Transverse colon (tissue), 4 donors: ENCODE measurements at regions not wholly inside any gene's neighbourhood (a gene's known extent, or its start where the extent isn't known, plus 50 kb on each side); places are given as distances from the start of the nearest gene placed in this dataset.
"Not testable (repeated sequence)": the region's sequence is repeated elsewhere in the genome, so short reads cannot be mapped to it uniquely, and the experiment has no call there.

Source experiments
- DNase-seq: peaks from one replicate; pipeline ENCODE4 v3.0.0-alpha.2; 2019
- H3K27ac ChIP-seq, 4 donors: fragments of 200-600 bp; sonication (generic); 2 replicates each; pipeline ENCODE4 v1.5.1; 2016 to 2018; ENCODE audit warnings: inconsistent platforms in 4 of 4
- H3K27me3 ChIP-seq: fragments of 200-600 bp; sonication (generic); 2 replicates; pipeline ENCODE4 v1.5.1; 2017; ENCODE audit warnings: inconsistent platforms
- H3K36me3 ChIP-seq, 4 donors: fragments of 200-600 bp; sonication (generic); 2 replicates each; pipeline ENCODE4 v1.5.1; 2017 to 2019; ENCODE audit warnings: inconsistent platforms in 4 of 4
- H3K4me1 ChIP-seq, 4 donors: fragments of 200-600 bp; sonication (generic); 2 replicates each; pipeline ENCODE4 v1.5.1; 2017 to 2020; ENCODE audit warnings: inconsistent platforms in 4 of 4
- H3K4me3 ChIP-seq, 4 donors: fragments of 200-600 bp; sonication (generic); 1 replicate in 1 of 4; 2 replicates in 3 of 4; pipeline versions ENCODE4 v1.5.1 to v1.6.1; 2017 to 2019; ENCODE audit warnings: inconsistent platforms in 4 of 4
- H3K9me3 ChIP-seq, 2 donors: fragments of 200-600 bp; sonication (generic); 2 replicates each; pipeline ENCODE4 v1.5.1; 2017 to 2019; ENCODE audit warnings: inconsistent platforms in 2 of 2
- CTCF ChIP-seq, 5 experiments: fragments of 200-600 bp in 3 of 5; fragments of 450-650 bp in 2 of 5; sonication (generic) in 3 of 5; IDR thresholded peaks; 1 replicate in 2 of 5; 2 replicates in 3 of 5; pipeline ENCODE4 v1.5.1; 2016 to 2017; ENCODE audit warnings: antibody characterized with exemption in 5 of 5, inconsistent platforms in 3 of 5, mild to moderate bottlenecking in 2 of 5, moderate library complexity in 1 of 5
- EP300 ChIP-seq: sonication (generic); formaldehyde crosslinking; IDR thresholded peaks from one replicate; pipeline ENCODE4 v1.6.1; 2017; ENCODE audit warnings: antibody characterized with exemption, low read depth
- POLR2A ChIP-seq: fragments of 450-650 bp; IDR thresholded peaks from one replicate; pipeline ENCODE4 v1.6.1; 2016; ENCODE audit warnings: antibody characterized with exemption, mild to moderate bottlenecking, moderate library complexity
- POLR2AphosphoS5 ChIP-seq, 3 donors: sonication (generic); formaldehyde crosslinking; IDR thresholded peaks; one replicate each; pipeline ENCODE4 v1.6.1; 2016; ENCODE audit warnings: antibody characterized with exemption in 3 of 3
- WGBS, 2 donors: methylation state at CpG; one replicate each; pipeline ENCODE4 v1.1.5; 2018; ENCODE audit warnings: low coverage in 1 of 2; 5-methylcytosine and 5-hydroxymethylcytosine counted together
- in situ Hi-C, 4 donors: fragments of 200-750 bp; cut with MboI; loops; one replicate each; pipeline versions ENCODE4 v1.15.0 to v1.15.1; 2017; ENCODE audit warnings: low sequenced_read_pairs in 3 of 4, low pct_ligation_motif_present in 1 of 4, low pct_unique_long_range_greater_than_20kb in 1 of 4
- intact Hi-C: fragments of 100-400 bp; cut with DNase I; formaldehyde crosslinking; loops from one replicate; pipeline ENCODE4 v1.15.1; 2023; ENCODE audit warnings: low total_unique reads

- WGBS, 2 donors = 63 to 74% methylated on average over 4 to 10 of the region's 10 CpGs
- in situ Hi-C loops = no loop called here
These were observed 261.8 kb upstream of the RNF32 start for GRCh38 chr7:156378806-156379205.

DNA sequence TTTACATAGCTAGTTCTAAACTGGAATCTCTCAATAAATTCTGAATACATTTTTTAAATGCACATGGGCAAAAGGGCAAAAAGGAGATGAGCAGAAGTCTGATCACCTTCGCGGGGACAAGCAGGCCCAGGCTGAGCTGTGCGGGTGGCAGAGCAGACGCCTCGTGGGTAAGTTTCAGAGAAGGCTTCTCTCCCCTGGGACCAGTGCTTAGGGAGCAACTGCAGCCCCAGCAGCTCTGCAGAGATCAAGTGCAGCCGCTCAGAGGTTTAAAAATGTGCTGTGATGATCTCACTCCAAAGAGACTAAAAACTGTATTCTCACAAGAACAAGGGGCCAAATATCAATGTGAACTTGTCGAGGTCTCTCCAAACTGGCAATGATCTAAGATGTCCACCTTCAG, 264.3 kb upstream of the RNF32 start:
- Histone ChIP-seq H3K27ac (no peak overlapping the region), H3K4me1 (no peaks in the 10 kb centered on the region), H3K27me3 (no peaks in the 10 kb centered on the region), H3K9me3 (no peaks in the 10 kb centered on the region), H3K36me3 (no peaks in the 10 kb centered on the region), H3K4me3 (no peak overlapping the region)
- in situ Hi-C loops (no loop called here), intact Hi-C loops (no loop called here)
- WGBS, 2 donors = 78 to 83% methylated on average over 3 to 7 of the region's 7 CpGs
- DNase-seq = no peak
- TF ChIP-seq POLR2AphosphoS5 (IDR thresholded peaks at IDR 0.05) (no peak), CTCF (IDR thresholded peaks at IDR 0.05) (no peak)

More at GRCh38 chr7:156378806-156379205, 261.8 kb upstream of the RNF32 start:
- Histone ChIP-seq H3K27me3 (no peaks in the 10 kb centered on the region), H3K4me1 (no peaks in the 10 kb centered on the region), H3K9me3 (no peaks in the 10 kb centered on the region), H3K27ac (no peak overlapping the region), H3K36me3 (no peaks in the 10 kb centered on the region), H3K4me3 (no peak overlapping the region)
- DNase-seq = no peak
- intact Hi-C loops = no loop called here
- TF ChIP-seq CTCF (IDR thresholded peaks at IDR 0.05) = no peak
- TF ChIP-seq POLR2A = no peak
- TF ChIP-seq EP300 = no peak
- no peak for TF ChIP-seq POLR2AphosphoS5 (IDR thresholded peaks at IDR 0.05)

DNA sequence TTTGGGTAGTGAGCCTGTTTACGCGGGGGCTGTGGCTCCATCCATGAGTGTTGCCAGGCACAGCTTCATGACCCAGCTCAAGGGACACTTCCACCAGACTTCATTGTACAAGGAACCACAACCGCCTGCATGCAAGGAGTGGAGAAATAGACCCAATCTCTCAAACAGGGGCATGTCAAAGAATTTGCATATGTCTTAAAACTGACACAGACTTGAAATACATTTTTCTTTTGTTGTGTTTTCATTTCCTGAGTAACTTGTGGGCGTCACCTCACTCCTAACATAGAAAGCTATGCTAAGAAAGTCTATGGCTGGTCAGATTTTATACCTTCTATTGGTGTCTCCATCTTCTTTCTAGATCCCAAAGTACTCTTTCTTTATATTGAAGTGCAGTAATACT, 266.2 kb upstream of the RNF32 start:
- Histone ChIP-seq H3K4me3 (no peak overlapping the region), H3K4me1 (no peaks in the 10 kb centered on the region), H3K9me3 (no peaks in the 10 kb centered on the region), H3K27ac (no peak overlapping the region), H3K27me3 (no peaks in the 10 kb centered on the region), H3K36me3 (no peaks in the 10 kb centered on the region)
- in situ Hi-C loops (loop anchor here in 1 of 4 donors (25.0 kb wide), 1 partner anchor 112 kb away; no protein-coding TSS in a partner anchor), intact Hi-C loops (no loop called here)
- DNase-seq = no peak
- WGBS, 2 donors = 80 to 89% methylated on average over 1 to 4 of the region's 4 CpGs
- no peak for TF ChIP-seq EP300
- TF ChIP-seq POLR2AphosphoS5 (IDR thresholded peaks at IDR 0.05) = no peak
- no peak for TF ChIP-seq CTCF (IDR thresholded peaks at IDR 0.05)
- TF ChIP-seq POLR2A = no peak

- in situ Hi-C loops = loop anchor here in 1 of 4 donors (25.0 kb wide), 1 partner anchor 108 kb away; no protein-coding TSS in a partner anchor
- DNase-seq, H3K9me3 ChIP-seq, H3K4me3 ChIP-seq, H3K27ac ChIP-seq, H3K27me3 ChIP-seq, H3K4me1 ChIP-seq, H3K36me3 ChIP-seq, intact Hi-C loops: not testable (repeated sequence)
- WGBS, 2 donors = 72 to 84% methylated on average over 6 of the region's 6 CpGs
These were observed 270.6 kb upstream of the RNF32 start for GRCh38 chr7:156369929-156370328.
